K562 (cell line): ENCODE measurements at regions not wholly inside any gene's neighbourhood (a gene's known extent, or its start where the extent isn't known, plus 50 kb on each side); places are given as distances from the start of the nearest gene placed in this dataset.

Experiments
- ATAC-seq: fragments of 200-7000 bp; cut with Tn5 transposase; 3 replicates; pipeline ENCODE4 v1.9.1; 2020; ENCODE audit warnings: moderate library complexity
- BruUV-seq: library from RNA; stranded (reverse); fragments of 400-500 nt; replicated peaks from 2 replicates; lab custom pipeline; 2021; lab: Mats Ljungman, UMichigan
- CTCF ChIA-PET: fragments of 300-600 bp; formaldehyde crosslinking; extraction: SDS; loops from one replicate; lab custom pipeline; 2021; ENCODE audit warnings: low intra/inter-chr PET ratio; lab: Yijun Ruan, JAX
- POLR2A ChIA-PET: fragments of 300-600, 350-650 bp; sonication (Branson Sonifier 250); formaldehyde crosslinking; extraction: SDS; loops from one replicate; lab custom pipeline; 2021; ENCODE audit warnings: antibody characterized with exemption, inconsistent platforms; lab: Yijun Ruan, JAX
- DNase-seq, 4 experiments: peaks; one replicate each; pipeline versions ENCODE4 v3.0.0 to v3.0.0-alpha.2; 2011 to 2018; ENCODE audit warnings: low spot score in 3 of 4, mixed read lengths in 3 of 4; ENCODE audit errors: extremely low read depth in 1 of 4
- FAIRE-seq: peaks from 2 replicates; lab custom pipeline; 2011; peaks lifted over from hg19 to GRCh38; lab: Jason Lieb, UNC
- H2AFZ ChIP-seq: 2 replicates; pipeline ENCODE4 v1.6.0; 2011; ENCODE audit warnings: low read depth, low read length, control low read depth, inconsistent platforms
- H3K27ac ChIP-seq: fragments of 200-600 bp; 3 replicates; pipeline ENCODE4 v1.8.0; 2011; ENCODE audit warnings: low read depth, mild to moderate bottlenecking, control low read depth, inconsistent platforms, low read length, moderate library complexity, mixed read lengths; ENCODE audit errors: extremely low read depth
- H3K27me3 ChIP-seq, 2 experiments: fragments of 300-600 bp in 1 of 2; 2 replicates in 1 of 2; 3 replicates in 1 of 2; pipeline versions ENCODE4 v1.6.0 to v1.8.0; 2011; ENCODE audit warnings: inconsistent platforms in 2 of 2, low read length in 2 of 2, mild to moderate bottlenecking in 1 of 2, mixed read lengths in 1 of 2, moderate library complexity in 1 of 2; ENCODE audit not compliant: control insufficient read depth in 2 of 2, insufficient read depth in 2 of 2
- H3K36me3 ChIP-seq: fragments of 300-600 bp; 3 replicates; pipeline ENCODE4 v1.8.0; 2011; ENCODE audit warnings: mild to moderate bottlenecking, low read length, inconsistent platforms; ENCODE audit not compliant: control insufficient read depth, insufficient read depth
- H3K4me1 ChIP-seq, 2 experiments: fragments of 200-600 bp in 1 of 2; replicated peaks in 1 of 2; 2 replicates in 1 of 2; 3 replicates in 1 of 2; pipeline versions ENCODE4 v1.5.1 to v1.8.0; 2011; ENCODE audit warnings: inconsistent platforms in 2 of 2, low read length in 2 of 2, mild to moderate bottlenecking in 1 of 2, mixed read lengths in 1 of 2, moderate library complexity in 1 of 2; ENCODE audit not compliant: control insufficient read depth in 2 of 2, insufficient read depth in 2 of 2
- H3K4me2 ChIP-seq: 2 replicates; pipeline ENCODE4 v1.6.1; 2011; ENCODE audit warnings: low read length, control low read depth, inconsistent platforms, mixed read lengths; ENCODE audit not compliant: insufficient read depth
- H3K4me3 ChIP-seq: fragments of 200-600 bp; sonication (generic), shearing (Covaris generic); 2 replicates; pipeline ENCODE4 v1.5.1; 2016; ENCODE audit warnings: control low read depth, inconsistent platforms
- H3K79me2 ChIP-seq: fragments of 200-600 bp; 3 replicates; pipeline ENCODE4 v1.8.0; 2011; ENCODE audit warnings: low read length, inconsistent platforms; ENCODE audit not compliant: control insufficient read depth, insufficient read depth
- H3K9ac ChIP-seq, 2 experiments: 2 replicates each; pipeline versions ENCODE4 v1.6.0 to v1.6.1; 2011; ENCODE audit warnings: low read depth in 2 of 2, low read length in 2 of 2, control low read depth in 1 of 2, inconsistent platforms in 1 of 2, mild to moderate bottlenecking in 1 of 2, mixed read lengths in 1 of 2; ENCODE audit not compliant: insufficient read depth in 1 of 2
- H3K9me1 ChIP-seq: one replicate; pipeline ENCODE4 v1.6.0; 2011; ENCODE audit warnings: inconsistent platforms, mild to moderate bottlenecking, low read length, moderate library complexity; ENCODE audit not compliant: control insufficient read depth, insufficient read depth
- H3K9me3 ChIP-seq: replicated peaks from 2 replicates; pipeline ENCODE4 v1.5.1; 2011; ENCODE audit warnings: low read depth, low read length, inconsistent platforms; ENCODE audit not compliant: control insufficient read depth, insufficient read depth
- H4K20me1 ChIP-seq: replicated peaks from 2 replicates; pipeline ENCODE4 v1.6.1; 2011; ENCODE audit warnings: low read length, inconsistent platforms, mixed read lengths; ENCODE audit not compliant: control insufficient read depth, insufficient read depth
- AFF1 ChIP-seq, 2 experiments: fragments of 450-650 bp; IDR thresholded peaks; 2 replicates each; pipeline ENCODE4 v1.6.1; 2018; ENCODE audit warnings: mild to moderate bottlenecking in 2 of 2, low read depth in 1 of 2; ENCODE audit not compliant: partially characterized antibody in 2 of 2
- CHD1 ChIP-seq: fragments of 200-600 bp; sonication (generic); IDR thresholded peaks from one replicate; pipeline ENCODE4 v1.6.1; 2012; ENCODE audit warnings: mild to moderate bottlenecking, moderate library complexity, low read length, inconsistent platforms
- DNMT1 ChIP-seq: fragments of 450-650 bp; IDR thresholded peaks from 2 replicates; pipeline ENCODE4 v1.6.1; 2016; ENCODE audit warnings: antibody characterized with exemption, mild to moderate bottlenecking
- EGR1 ChIP-seq: fragments of 450-650 bp; conservative IDR thresholded peaks from 2 replicates; pipeline ENCODE4 v1.6.1; 2017; ENCODE audit warnings: mild to moderate bottlenecking
- ELF4 ChIP-seq: fragments of 450-650 bp; formaldehyde crosslinking; IDR thresholded peaks from 2 replicates; pipeline ENCODE4 v1.4.0; 2022; ENCODE audit warnings: missing genetic modification characterization
- NELFE ChIP-seq: IDR thresholded peaks from 2 replicates; pipeline ENCODE4 v1.6.1; 2011; ENCODE audit warnings: mild to moderate bottlenecking; ENCODE audit not compliant: insufficient read depth, insufficient read length
- NR3C1 ChIP-seq: sonication (generic); formaldehyde crosslinking; IDR thresholded peaks from 2 replicates; pipeline ENCODE4 v1.8.1; 2022; ENCODE audit warnings: missing genetic modification reagents
- SREBF1 ChIP-seq: fragments of 150-350 bp; IDR thresholded peaks from 2 replicates; pipeline ENCODE4 v1.6.1; 2014; ENCODE audit warnings: antibody characterized with exemption, low read depth, low read length, borderline replicate concordance
- WGBS: fragments of 100-300 bp; shearing (Covaris generic); methylation state at CpG from one replicate; pipeline ENCODE4 v1.1.6; 2016; ENCODE audit warnings: low coverage, mixed read lengths; ENCODE audit not compliant: insufficient coverage; ENCODE audit errors: missing lambda C conversion rate; 5-methylcytosine and 5-hydroxymethylcytosine counted together
- in situ Hi-C: fragments of 300-500 bp; cut with MboI; formaldehyde crosslinking; loops from 4 replicates; pipeline ENCODE4 v1.15.0; 2018; ENCODE audit warnings: inconsistent platforms, mixed read lengths
- intact Hi-C: fragments of 100-400 bp; cut with micrococcal nuclease; formaldehyde crosslinking; loops from 2 replicates; pipeline ENCODE4 v1.14.2; 2022
- TF ChIP-seq, protein P1 (sequence below): fragments of 200-800 bp; sonication (Bioruptor generic); IDR thresholded peaks from 2 replicates; pipeline ENCODE4 v1.6.1; 2017; ENCODE audit warnings: missing genetic modification characterization, missing compliant biosample characterization
- TF ChIP-seq, protein P2 (sequence below): fragments of 250-450 bp; sonication (Bioruptor Pico); IDR thresholded peaks from 2 replicates; pipeline ENCODE4 v1.4.0; 2020

GRCh38 chr4:65227628-65228027 is 442.7 kb downstream of the EPHA5 start (continued):
- TF ChIP-seq AFF1 (IDR thresholded peaks at IDR 0.05; ENCODE audit: low read depth in 1 of 2, partially characterized antibody in 2 of 2), result no peak

GRCh38 chr4:65223601-65224000 is 446.7 kb downstream of the EPHA5 start:
- Histone ChIP-seq H3K4me1 (no peaks in the 10 kb centered on the region), H4K20me1 (no peaks in the 10 kb centered on the region), H3K36me3 (no peaks in the 10 kb centered on the region), H3K9me3 (no peaks in the 10 kb centered on the region), H3K9me1 (no peaks in the 10 kb centered on the region), H3K4me3 (no peak overlapping the region), H3K79me2 (no peaks in the 10 kb centered on the region), H3K27me3 (no peaks in the 10 kb centered on the region), H3K27ac (no peak overlapping the region), H2AFZ (no peak overlapping the region), H3K9ac (no peak overlapping the region), H3K4me2 (no peak overlapping the region)
- DNase-seq (no peak), ATAC-seq (no peak), FAIRE-seq (no peak)
- in situ Hi-C loops (no loop called here), intact Hi-C loops (no loop called here)
- 33% methylated on average over 2 of the region's 2 CpGs for WGBS
- POLR2A ChIA-PET, result no interaction called here
- no TSS peak for BruUV-seq
- CTCF ChIA-PET, result no interaction called here
- TF ChIP-seq, protein P1, sequence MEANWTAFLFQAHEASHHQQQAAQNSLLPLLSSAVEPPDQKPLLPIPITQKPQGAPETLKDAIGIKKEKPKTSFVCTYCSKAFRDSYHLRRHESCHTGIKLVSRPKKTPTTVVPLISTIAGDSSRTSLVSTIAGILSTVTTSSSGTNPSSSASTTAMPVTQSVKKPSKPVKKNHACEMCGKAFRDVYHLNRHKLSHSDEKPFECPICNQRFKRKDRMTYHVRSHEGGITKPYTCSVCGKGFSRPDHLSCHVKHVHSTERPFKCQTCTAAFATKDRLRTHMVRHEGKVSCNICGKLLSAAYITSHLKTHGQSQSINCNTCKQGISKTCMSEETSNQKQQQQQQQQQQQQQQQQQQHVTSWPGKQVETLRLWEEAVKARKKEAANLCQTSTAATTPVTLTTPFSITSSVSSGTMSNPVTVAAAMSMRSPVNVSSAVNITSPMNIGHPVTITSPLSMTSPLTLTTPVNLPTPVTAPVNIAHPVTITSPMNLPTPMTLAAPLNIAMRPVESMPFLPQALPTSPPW, result no peak
- no peak for TF ChIP-seq NELFE
- no peak for TF ChIP-seq SREBF1
- no peak for TF ChIP-seq ELF4 (CRISPR knock-in tag)
- no peak for TF ChIP-seq CHD1
- no peak for TF ChIP-seq EGR1
- TF ChIP-seq NR3C1 (CRISPR knock-in tag), result no peak
- TF ChIP-seq, protein P2, sequence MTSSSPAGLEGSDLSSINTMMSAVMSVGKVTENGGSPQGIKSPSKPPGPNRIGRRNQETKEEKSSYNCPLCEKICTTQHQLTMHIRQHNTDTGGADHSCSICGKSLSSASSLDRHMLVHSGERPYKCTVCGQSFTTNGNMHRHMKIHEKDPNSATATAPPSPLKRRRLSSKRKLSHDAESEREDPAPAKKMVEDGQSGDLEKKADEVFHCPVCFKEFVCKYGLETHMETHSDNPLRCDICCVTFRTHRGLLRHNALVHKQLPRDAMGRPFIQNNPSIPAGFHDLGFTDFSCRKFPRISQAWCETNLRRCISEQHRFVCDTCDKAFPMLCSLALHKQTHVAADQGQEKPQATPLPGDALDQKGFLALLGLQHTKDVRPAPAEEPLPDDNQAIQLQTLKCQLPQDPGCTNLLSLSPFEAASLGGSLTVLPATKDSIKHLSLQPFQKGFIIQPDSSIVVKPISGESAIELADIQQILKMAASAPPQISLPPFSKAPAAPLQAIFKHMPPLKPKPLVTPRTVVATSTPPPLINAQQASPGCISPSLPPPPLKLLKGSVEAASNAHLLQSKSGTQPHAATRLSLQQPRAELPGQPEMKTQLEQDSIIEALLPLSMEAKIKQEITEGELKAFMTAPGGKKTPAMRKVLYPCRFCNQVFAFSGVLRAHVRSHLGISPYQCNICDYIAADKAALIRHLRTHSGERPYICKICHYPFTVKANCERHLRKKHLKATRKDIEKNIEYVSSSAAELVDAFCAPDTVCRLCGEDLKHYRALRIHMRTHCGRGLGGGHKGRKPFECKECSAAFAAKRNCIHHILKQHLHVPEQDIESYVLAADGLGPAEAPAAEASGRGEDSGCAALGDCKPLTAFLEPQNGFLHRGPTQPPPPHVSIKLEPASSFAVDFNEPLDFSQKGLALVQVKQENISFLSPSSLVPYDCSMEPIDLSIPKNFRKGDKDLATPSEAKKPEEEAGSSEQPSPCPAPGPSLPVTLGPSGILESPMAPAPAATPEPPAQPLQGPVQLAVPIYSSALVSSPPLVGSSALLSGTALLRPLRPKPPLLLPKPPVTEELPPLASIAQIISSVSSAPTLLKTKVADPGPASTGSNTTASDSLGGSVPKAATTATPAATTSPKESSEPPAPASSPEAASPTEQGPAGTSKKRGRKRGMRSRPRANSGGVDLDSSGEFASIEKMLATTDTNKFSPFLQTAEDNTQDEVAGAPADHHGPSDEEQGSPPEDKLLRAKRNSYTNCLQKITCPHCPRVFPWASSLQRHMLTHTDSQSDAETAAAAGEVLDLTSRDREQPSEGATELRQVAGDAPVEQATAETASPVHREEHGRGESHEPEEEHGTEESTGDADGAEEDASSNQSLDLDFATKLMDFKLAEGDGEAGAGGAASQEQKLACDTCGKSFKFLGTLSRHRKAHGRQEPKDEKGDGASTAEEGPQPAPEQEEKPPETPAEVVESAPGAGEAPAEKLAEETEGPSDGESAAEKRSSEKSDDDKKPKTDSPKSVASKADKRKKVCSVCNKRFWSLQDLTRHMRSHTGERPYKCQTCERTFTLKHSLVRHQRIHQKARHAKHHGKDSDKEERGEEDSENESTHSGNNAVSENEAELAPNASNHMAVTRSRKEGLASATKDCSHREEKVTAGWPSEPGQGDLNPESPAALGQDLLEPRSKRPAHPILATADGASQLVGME (CRISPR knock-in tag), result no peak
- TF ChIP-seq DNMT1, result no peak
